Ishikawa (cell line): ENCODE measurements at regions not wholly inside any gene's neighbourhood (a gene's known extent, or its start where the extent isn't known, plus 50 kb on each side); places are given as distances from the start of the nearest gene placed in this dataset.
A peak's percentile ranks its signal among the peaks of the same experiment; 100 is the strongest.

ENCODE experiments used
- CEBPB ChIP-seq: IDR thresholded peaks from 2 replicates; pipeline ENCODE4 v1.6.1; 2012
- CREB1 ChIP-seq: IDR thresholded peaks from 2 replicates; pipeline ENCODE4 v1.6.1; 2012; ENCODE audit warnings: low read depth
- EGR1 ChIP-seq: IDR thresholded peaks from 2 replicates; pipeline ENCODE4 v1.6.1; 2012
- EP300 ChIP-seq: IDR thresholded peaks from 2 replicates; pipeline ENCODE4 v1.6.1; 2012; ENCODE audit warnings: borderline replicate concordance
- FOXM1 ChIP-seq: IDR thresholded peaks from 2 replicates; pipeline ENCODE4 v1.6.1; 2012; ENCODE audit warnings: low read depth, borderline replicate concordance
- MAX ChIP-seq: IDR thresholded peaks from 2 replicates; pipeline ENCODE4 v1.6.1; 2012
- NFIC ChIP-seq: IDR thresholded peaks from 2 replicates; pipeline ENCODE4 v1.6.1; 2012
- RAD21 ChIP-seq: IDR thresholded peaks from 2 replicates; pipeline ENCODE4 v1.6.1; 2012; ENCODE audit warnings: low read depth
- REST ChIP-seq: IDR thresholded peaks from 2 replicates; pipeline ENCODE4 v1.6.1; 2012; ENCODE audit warnings: low read depth, mild to moderate bottlenecking
- TAF1 ChIP-seq: IDR thresholded peaks from 2 replicates; pipeline ENCODE4 v1.6.1; 2012; ENCODE audit warnings: low read depth, mild to moderate bottlenecking
- TCF12 ChIP-seq: IDR thresholded peaks from 2 replicates; pipeline ENCODE4 v1.6.1; 2012; ENCODE audit warnings: low read depth
- TEAD4 ChIP-seq: IDR thresholded peaks from 2 replicates; pipeline ENCODE4 v1.6.1; 2012
- USF1 ChIP-seq: IDR thresholded peaks from 2 replicates; pipeline ENCODE4 v1.6.1; 2012
- YY1 ChIP-seq: IDR thresholded peaks from 2 replicates; pipeline ENCODE4 v1.6.1; 2012; ENCODE audit warnings: low read depth
- ZBTB7A ChIP-seq: IDR thresholded peaks from 2 replicates; pipeline ENCODE4 v1.6.1; 2012; ENCODE audit warnings: low read depth

- TF ChIP-seq CEBPB (no peak), CREB1 (no peak), TCF12 (no peak), FOXM1 (no peak)
These were observed 239.7 kb downstream of the BRD1 start for GRCh38 chr22:49587987-49588386.

- TF ChIP-seq YY1, result no peak
- TF ChIP-seq TEAD4, result no peak
- no peak for TF ChIP-seq MAX
- no peak for TF ChIP-seq CREB1
- no peak for TF ChIP-seq USF1
- TF ChIP-seq EGR1, result no peak
- no peak for TF ChIP-seq FOXM1
- TF ChIP-seq NFIC, result no peak
- no peak for TF ChIP-seq TAF1
- no peak for TF ChIP-seq CEBPB
- no peak for TF ChIP-seq EP300
- TF ChIP-seq RAD21, result no peak
- no peak for TF ChIP-seq ZBTB7A
- no peak for TF ChIP-seq TCF12
- no peak for TF ChIP-seq REST
These were observed 240.3 kb downstream of the BRD1 start for GRCh38 chr22:49587421-49587820.

GRCh38 chr22:49586873-49587272 lies 240.8 kb downstream of the BRD1 start:
- no peak for TF ChIP-seq EGR1
- no peak for TF ChIP-seq RAD21
- TF ChIP-seq TAF1, result no peak
- TF ChIP-seq FOXM1, result no peak
- no peak for TF ChIP-seq YY1
- TF ChIP-seq ZBTB7A, result no peak

- TF ChIP-seq REST (no peak), EGR1 (no peak), CREB1 (peak; percentile 68), TEAD4 (no peak)
These were observed 241.4 kb downstream of the BRD1 start for GRCh38 chr22:49586244-49586748.

- TF ChIP-seq REST (no peak), EGR1 (no peak), MAX (no peak), CEBPB (no peak), TEAD4 (no peak), TAF1 (no peak), YY1 (no peak), CREB1 (no peak), ZBTB7A (no peak), NFIC (no peak), FOXM1 (no peak)
These were observed 242.0 kb downstream of the BRD1 start for GRCh38 chr22:49585461-49586243.
